Lung microvascular endothelial cell (primary cell): ENCODE measurements at regions not wholly inside any gene's neighbourhood (a gene's known extent, or its start where the extent isn't known, plus 50 kb on each side); places are given as distances from the start of the nearest gene placed in this dataset.

Experiments used
- DNase-seq, 2 donors: peaks; one replicate each; pipeline versions ENCODE4 v3.0.0 to v3.0.0-alpha.2; 2010; ENCODE audit warnings: low read depth in 2 of 2

DNA sequence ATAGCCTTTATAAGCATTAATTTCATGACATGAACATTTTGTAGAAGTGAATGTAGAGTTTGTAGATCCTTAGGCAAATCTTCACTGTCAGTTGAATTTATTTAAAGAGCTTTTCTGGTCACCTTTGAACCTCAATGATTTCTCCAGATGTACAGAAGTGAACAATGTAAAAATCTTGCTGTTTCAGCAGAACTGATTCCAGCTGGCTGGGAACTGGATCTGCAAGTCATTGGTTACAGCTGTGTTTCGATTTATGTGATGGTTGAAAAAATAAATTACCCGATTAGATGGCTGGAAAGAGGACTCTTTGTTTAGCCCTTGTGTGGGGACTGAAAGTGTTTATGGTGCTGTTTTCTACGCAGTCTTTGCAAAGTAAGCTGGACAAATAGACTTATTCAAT lies 849.8 kb downstream of the USP25 start:
- peak in 1 of 2 donors; percentile 48 for DNase-seq

DNA sequence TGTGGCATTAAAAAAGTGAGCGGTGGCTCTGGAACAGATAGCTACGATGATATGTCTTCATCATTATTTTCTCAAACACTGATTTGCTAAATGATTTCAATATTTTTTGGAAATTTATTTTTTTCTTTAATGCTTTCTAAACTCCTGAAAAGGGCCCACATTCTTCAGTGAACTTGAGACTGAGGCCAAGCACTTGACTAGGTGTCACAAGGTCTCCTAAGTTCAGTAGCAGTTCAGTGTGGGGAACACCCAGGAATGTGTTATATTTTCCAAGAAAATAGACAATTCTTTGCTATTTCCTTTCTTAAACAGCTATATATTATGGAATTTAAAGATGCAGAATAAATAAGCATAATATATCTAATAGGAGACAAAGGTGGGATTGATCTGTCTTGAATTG lies 850.9 kb downstream of the USP25 start:
- DNase-seq = no peak

DNA sequence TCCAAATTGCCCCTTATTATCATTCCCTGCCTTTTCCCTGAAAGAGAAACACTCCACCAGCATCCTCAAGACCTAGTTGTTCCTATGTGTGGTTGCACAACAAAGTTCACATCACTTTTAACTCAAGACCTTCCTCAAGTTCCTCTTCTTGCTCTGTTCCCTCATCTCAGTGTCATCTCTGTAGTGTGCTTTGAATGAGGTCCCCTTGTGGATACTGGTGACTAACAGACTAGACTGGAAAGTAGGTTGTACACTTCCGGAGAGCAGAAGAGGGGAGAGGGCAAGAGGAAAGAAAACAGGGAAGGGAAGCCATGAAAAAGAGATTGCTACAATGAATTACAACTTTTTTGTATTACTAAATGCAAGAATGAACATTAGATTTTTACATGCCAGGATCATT lies 853.8 kb downstream of the USP25 start:
- DNase-seq = peak in 1 of 2 donors; percentile 73

DNA sequence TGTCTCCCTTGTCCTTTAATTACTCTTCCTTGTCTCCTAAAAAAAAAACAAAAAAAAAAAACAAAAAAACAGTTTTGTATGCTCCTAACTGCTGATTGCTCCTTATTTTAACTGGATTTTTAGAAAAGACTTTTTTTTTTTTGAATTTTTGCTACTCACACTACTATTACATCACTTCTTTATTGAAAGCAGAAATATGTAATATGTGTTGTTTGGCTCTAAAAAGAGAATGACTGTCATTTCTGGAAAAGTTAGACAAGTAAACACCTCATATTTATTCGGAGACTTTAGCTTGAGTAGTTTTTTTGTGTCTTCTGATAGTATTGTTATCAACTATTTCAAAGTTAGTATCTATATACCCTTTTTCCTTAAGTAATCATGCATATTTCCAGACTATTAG lies 855.0 kb downstream of the USP25 start:
- DNase-seq = no peak

DNA sequence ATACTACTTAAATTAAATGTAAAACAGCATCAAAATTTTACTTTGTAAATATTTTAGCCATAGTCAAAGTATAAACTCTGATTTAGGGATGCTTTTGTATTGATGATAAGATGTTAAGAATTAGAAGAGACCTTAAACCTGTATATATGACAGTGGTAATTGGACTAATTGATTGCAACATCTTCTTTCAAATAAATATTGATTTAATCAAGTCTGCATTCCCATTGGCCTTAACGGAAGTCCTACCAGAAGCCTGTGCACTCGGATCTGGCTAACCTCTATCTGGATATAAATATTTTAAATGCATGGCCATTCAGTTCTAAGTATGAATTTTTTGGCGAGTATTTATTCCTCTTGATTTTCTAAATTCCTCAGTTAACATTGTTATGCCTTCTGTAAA lies 856.1 kb downstream of the USP25 start:
- DNase-seq = no peak

DNA sequence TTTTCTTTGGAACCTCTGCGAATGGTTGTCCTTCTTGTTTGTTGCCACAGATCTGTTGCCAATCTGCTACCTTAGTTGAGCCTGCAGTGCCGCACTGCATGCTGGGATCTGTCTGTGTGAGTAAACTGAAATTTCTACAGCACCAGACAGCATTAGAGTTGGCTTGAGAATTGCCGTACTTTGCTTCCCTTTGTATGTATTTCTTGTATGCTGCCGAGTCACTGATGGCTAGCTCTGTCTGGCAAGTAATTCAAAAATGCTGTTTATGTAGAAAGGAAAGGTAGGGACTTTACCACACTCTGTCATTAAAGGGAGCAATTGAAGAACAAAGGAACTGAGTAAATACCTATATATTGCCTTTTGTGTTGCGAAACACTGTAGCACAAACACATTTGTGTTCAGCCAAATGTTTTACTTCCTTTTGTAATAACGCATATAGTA lies 857.4 kb downstream of the USP25 start:
- peak; percentile 65 to 89 for DNase-seq

DNA sequence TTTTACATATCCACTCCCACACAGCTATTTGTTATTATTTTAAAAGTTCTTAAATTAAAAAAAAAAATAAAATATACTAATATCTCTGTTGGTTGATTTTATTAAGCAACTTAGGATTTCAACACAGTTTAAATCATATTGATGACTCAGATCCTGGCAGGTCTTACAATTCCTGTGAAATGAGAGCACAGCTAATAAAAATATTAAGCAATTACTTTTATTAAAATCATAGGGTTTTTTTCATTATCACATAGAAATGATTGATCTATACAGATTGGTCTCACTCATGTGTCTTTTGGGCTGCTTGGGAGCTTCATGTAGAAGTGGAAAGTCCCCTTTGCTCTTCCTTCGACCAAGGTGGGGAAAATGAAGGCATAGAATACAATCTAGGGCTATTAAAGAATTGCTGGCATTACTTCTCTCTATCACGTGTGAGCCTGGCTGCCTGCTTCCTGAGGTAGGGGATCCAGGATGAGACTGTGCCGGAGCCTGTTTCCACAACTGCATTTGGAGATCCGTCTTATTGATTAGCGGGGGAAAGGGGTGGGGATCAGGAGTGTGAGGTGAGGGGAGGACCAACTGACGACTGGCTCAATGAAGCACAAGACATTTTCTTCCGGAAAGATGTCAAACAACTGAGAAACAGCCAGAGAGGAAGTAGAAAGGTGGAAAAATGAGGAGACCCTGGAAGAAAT lies 858.0 kb downstream of the USP25 start:
- DNase-seq = peak; percentile 65 to 81

DNA sequence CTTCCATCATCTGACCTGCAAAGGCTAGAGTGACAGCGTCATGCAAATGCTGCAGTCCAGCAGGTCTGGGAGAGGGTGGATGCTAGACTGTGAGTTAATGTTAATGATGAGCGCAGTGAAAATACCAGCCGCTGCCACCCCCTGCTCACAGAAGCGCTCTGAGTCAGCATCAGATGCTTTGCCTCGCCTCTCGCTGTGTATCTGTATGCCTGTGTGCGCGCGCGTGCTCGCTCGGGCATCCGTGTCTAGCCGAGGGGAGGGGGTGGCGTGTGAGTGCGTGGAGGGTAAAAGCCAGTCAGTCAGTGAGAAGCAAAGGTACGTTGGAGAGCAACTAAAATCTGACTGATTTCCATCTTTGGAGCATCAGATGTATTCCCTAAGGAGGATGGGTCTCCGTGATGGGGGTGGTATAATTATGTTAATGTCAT lies 858.7 kb downstream of the USP25 start:
- DNase-seq = peak; percentile 42 to 92

DNA sequence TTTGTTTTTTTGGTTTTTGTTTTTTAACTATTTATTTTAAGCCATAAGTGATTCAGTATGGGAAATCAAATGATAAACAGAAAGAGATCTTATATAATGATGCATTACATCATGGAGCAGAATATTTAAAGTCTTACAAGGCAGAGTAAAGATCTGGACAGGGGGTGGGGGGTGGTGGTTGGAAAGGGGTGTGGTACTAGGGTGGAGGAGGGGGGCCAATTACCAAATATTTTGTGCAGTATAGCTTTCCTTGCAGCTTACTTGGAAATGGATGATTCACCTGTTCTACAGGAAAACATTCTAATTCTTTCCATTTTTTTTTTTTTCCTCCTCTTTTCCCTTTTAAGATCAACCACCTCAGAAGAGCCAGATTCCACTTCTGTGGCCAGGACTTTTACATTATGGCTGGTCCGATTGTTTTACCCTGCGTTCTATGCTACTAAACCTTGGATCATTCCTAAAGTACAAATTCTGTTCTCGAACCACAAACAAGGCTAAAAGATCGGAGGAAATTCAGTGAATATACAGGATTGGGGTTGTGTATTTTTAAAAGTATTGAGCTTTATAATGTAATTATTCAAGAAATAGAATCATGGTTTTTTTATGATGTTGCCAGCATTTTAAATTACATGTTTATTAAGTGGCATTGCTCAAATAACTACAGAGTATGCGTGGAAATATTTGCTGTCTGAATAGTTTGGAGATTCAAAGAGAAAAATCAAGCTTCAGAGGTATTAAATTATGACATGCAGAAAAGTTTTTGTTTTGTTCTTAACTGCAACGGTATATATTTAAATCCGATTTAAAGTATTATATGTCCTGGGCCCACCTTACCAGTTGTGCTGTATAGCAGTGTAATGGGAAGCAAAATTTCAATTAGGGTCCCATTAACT lies 859.5 kb downstream of the USP25 start:
- no peak for DNase-seq

DNA sequence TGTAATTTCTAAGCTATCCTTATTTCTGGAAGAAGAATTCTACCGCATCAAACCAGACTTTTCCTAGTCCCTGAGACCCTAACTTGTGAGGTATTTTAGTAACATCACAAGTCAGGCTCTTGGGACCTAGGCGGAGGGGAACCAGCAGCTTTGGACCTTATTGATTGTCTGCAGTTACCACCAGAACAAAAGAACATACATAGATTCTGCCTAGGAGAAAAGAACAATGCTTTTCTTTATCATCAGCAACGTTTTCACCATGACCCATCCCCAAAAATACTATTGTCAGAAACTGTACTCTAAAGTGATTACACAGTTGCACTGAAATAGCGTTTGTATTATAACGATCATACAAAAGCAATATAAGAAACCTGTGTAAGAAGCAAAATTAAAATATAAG lies 860.4 kb downstream of the USP25 start:
- no peak for DNase-seq

DNA sequence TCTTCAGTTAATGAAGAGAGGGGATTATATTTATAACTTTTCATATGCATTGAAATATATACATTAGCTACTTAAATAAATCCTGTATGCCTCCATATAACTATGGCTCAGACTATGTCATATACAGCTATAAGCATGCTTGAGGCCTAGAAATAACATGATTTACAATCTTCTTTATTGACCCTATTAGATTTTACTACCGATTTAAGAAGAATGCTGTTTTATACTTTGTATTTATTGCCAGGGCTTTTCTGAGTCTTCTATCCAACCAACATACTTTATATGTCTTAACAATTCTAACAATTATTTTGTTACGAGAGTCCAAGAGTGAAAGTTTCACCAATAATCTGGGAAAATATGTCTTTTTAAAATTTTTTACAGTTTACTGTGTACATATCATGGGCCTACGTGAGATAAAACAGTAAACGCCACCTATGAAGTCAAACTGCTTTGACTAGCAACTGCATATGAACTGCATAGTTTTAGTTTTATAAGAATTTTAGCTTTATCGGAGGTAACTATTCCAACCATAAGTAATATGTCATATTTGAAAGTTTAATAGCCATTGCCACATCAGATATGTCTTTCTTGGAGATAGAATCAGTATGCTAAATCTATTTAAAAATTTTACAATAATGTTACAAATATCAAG lies 861.0 kb downstream of the USP25 start:
- DNase-seq = no peak

DNA sequence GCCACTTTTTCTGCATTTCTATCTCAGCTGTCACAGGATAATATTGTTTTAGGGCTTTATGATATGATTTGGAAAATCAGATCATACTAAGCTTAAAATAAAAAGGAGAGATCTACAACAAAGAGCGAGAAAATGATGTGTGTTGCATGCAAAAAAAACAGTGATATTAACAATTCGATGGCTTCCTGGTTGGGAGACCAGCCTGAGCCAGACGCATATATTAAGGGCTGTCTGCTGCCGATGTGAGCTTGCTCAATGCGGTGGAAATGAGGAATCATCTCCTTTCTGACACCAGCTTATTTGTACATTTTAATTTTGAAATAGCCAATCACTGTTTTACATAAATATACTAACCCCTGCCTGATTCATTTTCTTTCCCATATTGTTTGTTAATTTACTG lies 862.6 kb downstream of the USP25 start:
- DNase-seq = peak in 1 of 2 donors; percentile 31

DNA sequence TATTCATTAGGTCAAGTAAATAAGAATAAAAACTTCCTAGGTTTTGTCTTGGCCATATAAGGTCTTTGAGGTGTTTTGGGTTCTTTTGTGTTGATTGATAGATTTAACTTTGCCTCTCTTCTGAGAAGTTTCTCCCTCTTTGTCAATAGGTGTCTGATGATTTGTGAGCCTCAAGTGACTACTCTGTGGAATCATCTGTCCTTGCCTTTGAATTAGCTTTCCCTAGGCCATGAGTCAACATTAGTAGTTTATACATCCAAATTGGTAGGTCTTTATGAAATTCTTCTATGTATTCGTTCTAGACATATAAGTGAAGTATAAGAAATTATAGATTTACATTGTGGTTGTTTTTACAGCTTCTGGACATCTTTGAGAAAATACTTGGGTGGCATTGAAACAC lies 864.4 kb downstream of the USP25 start:
- DNase-seq = no peak

DNA sequence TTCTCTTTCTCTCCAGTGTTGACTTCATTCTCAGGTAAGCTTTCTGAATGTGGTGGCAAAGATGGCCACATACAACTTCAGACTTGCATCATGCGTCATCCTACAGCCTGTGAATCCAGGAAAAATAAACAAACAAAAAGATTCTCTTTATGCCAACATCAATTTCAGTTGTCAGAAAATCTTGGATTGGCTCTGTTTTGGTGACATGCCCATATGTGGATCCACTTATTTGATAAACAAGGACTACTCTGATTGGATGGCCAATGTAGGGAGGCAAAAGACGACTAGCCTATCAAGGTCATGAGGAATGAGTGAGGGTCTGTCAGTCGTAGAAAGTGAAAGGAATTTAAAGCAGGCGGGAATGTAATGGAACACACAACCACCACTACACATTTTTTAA lies 866.6 kb downstream of the USP25 start:
- no peak for DNase-seq

DNA sequence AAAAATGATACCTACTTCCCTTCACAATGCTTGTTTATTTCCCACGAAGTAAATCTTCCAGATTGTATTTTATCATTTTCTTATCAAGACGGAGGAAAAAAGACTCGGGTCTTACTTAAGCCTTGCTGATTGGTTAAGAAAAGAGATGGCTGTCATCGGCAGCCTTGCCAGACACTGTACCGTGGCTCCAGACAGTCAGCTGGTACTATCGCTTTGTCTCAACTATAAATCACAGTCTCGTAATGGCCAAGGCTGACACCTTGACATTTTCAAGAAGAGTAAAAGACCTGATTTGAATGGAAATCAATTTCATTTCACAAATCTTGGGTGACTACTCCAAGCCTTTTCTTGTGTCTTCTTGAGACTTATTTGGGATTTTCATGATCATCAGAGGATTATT lies 868.0 kb downstream of the USP25 start:
- no peak for DNase-seq

DNA sequence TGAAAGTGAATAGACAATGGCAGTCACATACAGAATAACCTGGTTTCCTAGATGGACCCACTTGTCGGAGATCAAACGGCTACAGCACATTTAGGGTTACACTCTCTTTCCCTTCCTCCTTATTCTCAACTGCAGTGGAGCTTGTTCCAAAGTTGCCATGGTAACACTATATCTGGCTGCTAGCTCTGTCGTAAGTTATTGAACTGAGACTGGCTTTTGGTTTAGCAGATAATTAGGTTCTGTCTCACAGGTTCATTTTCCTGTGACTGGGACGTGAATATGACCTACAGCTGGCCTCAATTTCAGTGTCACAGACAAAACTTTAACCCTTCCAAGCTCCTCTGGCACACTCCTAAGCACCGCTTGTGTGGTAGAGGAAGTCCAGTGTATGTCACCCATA lies 875.8 kb downstream of the USP25 start:
- DNase-seq = peak in 1 of 2 donors; percentile 14

DNA sequence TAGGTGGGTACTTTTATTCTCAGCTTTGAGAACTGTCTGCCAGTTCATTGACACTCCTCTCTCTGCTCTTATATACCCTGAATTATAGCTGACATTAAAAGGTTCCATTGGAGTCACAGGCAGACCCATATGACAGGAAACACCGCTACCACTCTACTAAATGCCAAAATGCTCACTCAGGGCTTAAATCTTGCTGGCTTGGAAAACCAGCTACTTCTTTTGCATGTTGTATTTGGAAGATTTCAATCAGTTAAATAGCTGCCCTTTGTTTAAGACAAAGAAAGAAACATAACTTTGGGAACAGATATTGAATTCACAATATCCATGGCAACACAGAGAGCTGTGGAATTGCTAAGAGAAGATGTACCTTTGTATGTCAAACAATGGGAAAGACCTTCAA lies 876.5 kb downstream of the USP25 start:
- DNase-seq = peak in 1 of 2 donors; percentile 19

DNA sequence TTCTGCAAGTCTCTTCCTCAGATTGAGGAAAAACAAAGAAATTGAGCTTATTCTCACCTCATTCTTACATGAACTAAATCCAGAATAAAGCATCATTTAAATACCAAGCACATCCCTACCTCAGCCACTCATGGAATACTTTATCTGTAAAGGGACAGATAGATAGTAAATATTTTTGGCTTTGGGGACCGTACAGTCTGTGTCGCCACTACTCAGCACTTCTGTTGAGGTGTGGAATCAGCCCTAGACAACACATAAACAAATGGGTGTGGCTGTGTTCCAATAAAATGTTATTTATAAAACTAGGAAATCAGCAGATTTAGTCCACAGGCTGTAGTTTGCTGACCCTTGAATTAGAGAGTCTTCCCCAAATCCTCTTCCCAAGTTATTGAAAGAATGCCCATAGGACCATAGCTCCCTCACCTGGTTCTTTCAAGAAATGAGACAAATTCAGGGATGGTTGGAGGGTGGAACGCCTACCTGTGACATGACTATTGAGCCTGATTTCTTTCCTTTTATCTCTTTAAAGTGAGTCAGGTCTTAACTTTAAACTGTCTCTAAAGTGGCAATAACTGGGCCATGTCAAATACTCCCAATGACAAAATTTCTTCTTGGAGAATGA lies 878.5 kb downstream of the USP25 start:
- DNase-seq = peak; percentile 12 to 18

DNA sequence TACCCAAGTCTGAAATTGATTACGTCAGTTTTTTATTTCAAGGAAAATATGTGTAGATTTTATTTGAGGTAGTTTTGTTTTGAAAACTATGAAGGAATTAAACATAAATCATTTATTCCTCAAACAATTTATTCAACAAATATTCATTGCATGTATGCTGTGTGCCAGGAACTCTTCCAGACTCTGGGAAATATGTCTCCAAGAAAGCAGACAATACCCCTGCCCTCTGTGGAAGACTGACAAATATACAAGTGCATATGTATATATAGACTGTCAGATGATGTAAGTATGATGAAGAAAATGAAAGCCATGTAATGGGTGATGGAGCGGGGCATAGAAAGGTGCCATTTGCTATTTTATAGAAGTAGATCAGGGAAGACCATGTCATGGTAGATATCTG lies 889.5 kb downstream of the USP25 start:
- DNase-seq = no peak

DNA sequence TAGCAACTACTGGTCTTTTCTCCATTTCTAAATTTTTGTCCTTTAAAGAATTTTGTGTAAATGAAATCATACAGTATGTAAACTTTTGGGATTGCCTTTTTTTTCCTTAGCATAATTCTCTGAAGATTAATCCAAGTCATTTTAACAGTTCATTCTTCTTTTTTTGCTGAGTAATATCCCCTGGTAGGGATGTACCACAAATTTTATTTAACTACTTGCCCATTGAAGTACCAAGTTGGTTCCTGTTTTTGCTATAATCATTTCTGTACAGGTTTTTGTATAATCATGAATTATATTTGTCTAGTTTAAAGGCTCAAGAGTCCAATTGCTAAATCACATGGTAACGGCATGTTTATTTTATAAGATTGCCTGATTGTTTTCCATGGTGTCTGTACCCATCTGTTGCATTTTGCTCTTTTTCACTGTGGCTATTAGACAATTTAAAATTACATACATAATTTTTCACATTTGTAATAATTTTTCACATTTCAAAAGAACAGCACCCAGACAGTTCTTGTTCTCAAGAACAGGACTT lies 891.1 kb downstream of the USP25 start:
- no peak for DNase-seq

DNA sequence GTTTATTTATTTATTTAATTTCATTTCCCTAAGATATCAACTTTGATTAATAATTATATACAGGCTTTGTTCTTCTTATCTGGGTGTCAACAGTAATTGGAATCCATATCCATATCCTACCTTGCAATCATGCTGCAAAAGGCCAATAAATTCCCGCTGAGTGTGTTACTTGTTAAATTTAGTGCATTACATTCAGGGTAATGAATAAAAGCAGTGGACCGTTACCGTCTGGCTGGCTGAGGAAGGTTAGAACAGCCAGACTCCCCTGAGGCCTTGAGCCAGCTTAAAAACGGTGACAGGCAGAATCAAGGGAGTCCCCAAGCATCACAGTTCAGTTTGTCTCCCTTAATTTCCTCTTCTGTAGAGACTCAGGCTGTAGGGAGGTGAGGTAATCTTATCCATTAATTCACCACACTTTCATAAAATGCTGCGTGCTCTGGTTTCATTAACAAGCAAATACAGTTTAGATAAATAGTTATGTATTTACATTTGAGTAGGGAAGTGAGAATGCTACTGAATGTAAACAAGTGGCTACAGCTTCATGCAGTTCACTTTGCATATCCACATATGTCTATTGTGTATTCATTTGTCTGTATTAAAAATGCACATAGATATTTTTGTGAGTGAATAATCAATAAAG lies 888.2 kb upstream of the CXADR start:
- no peak for DNase-seq
